ENCODE measurements at regions not wholly inside any gene's neighbourhood (a gene's known extent, or its start where the extent isn't known, plus 50 kb on each side); places are given as distances from the start of the nearest gene placed in this dataset.

DNA sequence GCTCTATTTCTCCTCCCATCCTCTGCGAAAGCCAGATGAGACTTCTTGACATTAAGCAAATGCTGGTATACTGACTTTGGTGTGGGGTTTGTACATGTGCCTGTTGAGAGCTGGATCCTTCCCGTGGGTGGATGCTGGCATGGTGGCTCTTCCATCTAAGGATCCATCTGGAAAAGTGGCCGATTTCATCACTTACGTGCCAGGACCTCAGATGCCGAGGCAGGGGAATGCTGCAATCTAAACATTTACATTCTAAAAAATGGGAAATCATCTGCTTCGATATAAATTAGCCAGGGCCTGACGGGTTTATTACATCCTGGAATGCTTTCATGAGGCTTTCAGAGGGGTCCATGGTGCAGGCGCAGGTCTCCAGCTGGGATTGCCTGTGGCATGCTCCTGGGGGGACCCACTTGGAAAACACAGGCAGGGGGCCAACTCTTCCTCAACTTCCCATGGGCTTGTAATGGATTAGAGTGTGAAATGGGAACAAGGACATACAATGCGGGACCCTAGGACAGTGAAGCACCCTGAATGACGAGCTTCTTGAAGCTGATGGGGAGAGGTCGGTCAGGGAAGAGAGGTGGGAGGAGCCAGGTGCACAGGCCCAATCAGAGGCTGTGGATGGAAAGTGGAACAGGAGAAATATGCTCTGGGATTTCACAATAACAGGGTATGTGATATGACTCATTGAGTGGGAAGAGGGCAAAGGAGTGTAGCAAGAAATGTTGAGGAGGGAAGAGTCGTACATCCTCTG lies 105.5 kb upstream of the PITX1 start:
- peak; percentile 97 for DNase-seq (ENCODE audit: low spot score)

DNA sequence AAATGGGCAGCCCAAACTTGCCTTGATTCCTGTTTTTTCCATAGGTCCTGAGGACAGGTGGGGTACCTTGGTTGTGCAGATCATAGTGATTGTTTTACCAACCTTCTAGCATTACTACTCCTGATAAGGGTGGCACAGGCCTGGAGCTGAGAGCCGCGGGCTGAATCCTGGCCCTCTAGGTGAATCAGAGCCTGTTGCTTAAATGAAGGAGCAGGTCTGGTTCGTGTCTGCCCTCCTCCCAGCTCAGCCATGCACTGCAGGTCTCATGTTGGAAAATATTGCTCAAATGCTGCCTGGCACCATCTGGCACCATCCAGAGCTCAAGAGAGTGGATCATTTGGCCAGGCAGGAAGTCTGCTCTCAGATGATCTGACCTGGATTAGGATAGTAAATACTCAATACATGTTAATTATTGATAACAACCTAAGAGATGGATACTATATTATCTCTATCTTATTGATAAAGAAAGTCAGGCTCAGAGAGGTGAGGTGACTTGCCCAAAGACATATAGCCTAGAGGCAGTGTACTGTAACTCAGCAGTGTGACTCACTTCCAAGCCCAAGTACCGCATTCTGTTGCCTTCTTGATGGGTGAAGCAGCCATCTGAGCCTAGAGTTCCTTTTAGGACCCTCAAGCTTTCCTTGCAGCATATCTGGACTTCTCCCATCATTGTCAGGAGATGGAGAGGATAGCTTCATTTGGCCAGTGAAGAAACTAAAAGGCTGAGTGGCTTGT lies 104.3 kb upstream of the PITX1 start:
- DNase-seq (ENCODE audit: low spot score): no peak

GRCh38 chr5:135137146-135137915 lies 103.3 kb upstream of the PITX1 start:
- no peak for DNase-seq (ENCODE audit: low spot score)

DNA sequence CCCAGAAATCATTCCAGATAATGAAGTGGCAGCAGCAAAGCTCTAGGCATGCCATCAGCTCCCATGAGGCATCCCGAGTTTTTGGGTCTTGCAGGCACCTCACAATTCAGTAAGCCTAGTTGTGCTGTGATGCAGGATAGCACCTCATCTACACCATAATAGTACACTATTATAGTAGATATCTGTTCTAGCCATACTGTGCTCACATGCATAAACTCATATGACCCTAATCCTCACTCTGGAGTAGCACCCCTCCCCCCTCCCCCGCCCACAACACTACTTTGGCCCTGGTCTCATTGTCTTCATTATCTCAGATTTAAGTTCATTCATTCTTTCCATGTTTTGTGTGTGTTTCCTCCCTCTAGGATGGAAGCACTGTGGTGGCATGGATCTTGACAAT lies 102.5 kb upstream of the PITX1 start:
- no peak for DNase-seq (ENCODE audit: low spot score)

DNA sequence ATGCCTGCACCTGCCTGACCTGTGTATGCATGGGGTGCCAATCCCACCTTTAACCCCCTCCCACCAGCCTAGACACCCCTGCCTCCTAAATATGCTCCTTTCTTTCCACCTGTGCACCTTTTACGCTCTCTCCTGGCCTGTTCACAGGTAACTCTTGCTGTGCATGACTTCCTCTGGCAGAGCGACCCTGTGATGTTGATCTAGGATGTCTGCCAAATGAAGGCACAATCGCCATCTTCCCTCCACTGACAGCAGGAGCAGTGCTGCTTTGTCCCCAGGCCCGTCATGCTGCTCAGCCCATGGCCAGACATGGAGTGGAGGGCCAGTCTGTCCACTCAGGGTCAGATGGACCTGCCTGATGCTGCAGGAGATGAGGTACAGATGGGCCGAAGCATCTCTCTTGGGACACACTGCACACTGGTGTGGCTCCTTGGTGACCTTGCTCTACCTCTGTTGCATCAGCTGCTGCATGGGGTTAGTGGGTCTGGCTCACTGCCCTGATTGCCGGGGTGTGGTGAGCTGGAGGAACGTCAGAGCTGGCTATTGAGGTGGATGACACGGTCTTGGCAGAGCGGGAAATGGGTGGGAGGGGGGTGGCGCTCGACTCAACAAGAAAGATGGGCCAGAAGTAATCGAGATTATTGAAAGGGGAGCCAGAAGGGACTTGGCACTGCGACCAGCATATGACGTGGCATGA lies 101.7 kb upstream of the PITX1 start:
- peak; percentile 53 for DNase-seq (ENCODE audit: low spot score)

GRCh38 chr5:135134691-135135381 lies 100.8 kb upstream of the PITX1 start:
- DNase-seq (ENCODE audit: low spot score): no peak

DNA sequence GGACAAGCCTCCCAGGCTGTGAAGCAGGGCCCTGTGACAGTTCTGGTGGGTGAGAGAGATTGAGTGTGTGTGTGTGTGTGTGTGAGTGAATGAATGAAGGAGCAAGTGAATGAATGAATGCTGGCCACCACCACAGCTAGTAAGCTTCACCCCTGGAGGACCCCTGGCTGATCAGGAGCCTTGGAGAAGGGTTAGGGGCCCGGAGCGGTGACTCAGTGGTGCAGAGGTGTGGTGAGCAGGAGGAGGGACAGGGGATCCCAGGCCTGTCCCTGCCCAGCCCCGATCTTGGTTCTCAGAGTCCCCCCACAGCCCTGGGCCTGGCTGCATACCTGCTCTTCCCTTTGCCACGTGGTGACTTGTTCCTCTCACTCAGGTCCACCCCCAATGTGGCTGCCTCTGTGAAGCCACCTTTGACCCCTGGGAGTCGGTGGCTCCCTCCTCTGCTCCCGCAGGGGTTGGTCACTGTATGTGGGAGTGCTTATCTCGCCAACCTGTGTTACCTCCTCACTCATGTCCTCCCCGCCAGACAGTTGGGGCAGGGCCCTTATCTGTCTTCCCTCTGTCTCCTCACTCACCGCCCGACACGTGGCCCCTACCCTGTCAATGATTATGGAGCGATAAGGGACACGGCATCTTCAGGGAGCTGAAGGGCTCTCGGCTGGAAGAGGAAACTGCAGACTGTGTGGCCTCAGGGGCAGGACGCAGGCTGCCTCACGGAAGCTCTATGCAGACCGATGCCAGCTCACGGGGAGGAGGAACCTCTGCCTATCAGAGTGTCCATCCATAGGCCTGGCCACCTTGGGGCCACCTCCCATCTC lies 99.9 kb upstream of the PITX1 start:
- DNase-seq (ENCODE audit: low spot score): no peak

DNA sequence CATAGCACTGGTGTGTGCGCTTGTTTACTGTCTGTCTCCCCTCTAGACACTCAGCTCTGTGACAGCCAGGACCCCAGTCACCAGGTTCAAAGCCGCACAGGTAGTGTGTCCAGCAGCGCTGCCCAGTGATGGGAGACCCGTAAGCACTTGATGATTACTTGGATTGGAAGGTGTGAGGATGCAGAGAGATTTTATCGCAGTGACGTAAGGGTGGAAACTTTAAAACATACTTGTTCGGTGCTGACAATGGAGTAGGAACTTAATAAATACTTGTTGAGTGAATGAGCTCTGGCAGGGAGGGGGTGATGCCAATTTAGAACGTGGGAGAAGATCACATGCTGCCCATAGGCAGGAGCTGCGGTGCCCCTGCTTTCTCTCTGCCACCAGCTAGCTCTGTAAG lies 99.2 kb upstream of the PITX1 start:
- no peak for DNase-seq (ENCODE audit: low spot score)

- DNase-seq (ENCODE audit: low spot score): no peak
Observed at GRCh38 chr5:135131801-135132680, 98.0 kb upstream of the PITX1 start.

DNA sequence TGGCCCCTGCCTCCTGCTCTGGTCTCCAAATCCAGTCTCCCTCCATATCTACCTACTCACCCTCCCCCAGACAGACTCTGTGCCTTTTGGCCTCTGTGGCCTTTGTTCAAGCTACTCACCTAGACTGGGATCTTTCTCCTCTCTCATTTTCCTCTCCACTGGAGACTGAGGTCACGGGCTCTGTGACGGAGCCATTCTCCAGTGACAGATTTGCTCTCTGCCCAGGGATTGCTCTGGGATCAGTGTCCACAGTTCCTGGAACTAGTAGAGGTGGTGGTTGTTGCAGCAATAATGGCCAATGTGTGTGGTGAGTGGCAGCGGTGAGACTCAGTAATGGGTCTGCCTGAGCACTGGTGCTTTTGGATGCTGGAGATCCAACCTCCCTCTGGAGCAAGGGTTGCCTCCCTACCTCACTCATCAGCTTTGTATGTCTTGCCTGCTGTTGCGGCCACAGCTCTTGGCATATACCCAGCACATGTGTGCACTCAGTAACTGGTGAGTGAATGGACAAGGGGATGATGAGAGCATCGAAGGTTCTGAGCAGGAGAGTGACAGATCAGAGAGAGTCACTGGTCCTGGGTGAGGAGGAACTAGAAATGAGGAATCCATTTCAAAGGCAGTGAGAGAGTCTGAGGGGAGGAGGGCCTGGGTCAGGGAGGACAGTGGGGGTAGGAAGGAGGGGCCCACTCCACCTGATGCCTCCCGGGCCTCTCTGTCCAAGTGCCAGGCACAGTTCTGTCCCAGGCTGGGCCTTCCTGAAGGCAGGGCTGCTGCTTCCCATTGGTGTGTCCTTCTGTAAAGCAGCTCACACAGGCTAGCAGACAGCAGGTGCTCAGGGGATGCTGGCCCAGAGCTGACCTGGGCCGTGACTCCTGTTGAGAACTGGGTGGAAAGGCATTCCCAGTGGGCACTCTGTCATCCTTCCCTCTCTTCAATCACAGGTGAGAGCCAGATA lies 96.5 kb upstream of the PITX1 start:
- no peak for DNase-seq (ENCODE audit: low spot score)

DNA sequence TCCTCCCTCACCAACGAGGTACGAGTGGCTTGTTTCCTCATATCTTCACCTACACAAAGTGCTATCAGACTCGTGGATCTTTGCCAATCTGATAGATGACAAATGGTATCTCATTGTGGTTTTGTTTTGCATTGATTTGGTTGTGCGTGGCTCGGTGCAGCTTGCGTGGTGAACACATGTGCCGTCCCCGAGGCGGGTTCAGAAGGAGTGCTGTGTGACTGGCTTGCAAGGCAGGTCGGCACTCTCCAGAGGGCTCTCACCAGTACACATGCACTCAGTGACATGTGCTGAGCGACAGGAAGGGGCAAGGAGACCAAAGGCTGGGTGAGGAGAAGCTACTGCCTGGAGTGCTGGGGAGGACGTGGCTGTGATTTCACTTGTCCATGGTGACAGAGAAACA lies 95.3 kb upstream of the PITX1 start:
- peak; percentile 86 for DNase-seq (ENCODE audit: low spot score)

- no peak for DNase-seq (ENCODE audit: low spot score)
Observed at GRCh38 chr5:135128361-135128760, 94.3 kb upstream of the PITX1 start.

DNA sequence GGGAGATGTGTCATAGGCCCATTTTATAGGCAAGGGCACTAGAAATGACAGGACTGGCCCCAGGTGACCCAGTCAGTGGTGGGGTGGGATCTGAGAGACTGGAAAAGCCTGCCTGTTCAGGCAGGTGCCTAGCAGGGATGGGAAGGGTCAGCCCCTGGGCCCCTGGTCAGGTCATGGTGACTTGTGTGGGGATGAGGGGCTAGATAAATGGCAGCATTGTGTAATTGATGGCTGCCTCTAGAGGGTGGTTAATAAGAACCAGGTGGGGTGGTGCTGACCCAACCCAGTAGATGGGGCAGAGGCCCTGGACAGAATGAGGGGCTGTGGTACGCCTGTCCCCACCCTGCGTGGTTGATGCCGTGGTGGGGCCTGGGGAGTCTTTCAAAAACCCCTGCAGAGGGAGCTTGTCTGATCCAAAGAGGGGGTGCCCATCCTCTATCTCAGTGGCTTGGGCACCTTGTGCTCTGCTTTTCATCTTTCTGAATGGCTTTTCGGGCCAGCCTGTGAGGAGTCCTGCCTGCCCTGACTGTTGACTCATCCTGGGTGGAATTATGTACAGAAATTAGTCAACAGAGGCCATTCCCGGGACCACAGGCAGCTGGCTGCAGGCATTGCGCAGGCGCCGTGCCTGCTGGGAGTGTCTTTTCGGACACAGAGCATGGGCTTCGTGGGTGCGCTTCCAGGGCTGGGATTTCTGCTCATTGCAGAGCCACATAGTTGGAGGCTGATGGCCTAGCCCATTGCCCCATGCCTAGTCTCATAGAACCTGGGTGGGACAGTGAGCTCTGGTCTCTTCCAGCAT lies 93.6 kb upstream of the PITX1 start:
- peak; percentile 98 for DNase-seq (ENCODE audit: low spot score)

DNA sequence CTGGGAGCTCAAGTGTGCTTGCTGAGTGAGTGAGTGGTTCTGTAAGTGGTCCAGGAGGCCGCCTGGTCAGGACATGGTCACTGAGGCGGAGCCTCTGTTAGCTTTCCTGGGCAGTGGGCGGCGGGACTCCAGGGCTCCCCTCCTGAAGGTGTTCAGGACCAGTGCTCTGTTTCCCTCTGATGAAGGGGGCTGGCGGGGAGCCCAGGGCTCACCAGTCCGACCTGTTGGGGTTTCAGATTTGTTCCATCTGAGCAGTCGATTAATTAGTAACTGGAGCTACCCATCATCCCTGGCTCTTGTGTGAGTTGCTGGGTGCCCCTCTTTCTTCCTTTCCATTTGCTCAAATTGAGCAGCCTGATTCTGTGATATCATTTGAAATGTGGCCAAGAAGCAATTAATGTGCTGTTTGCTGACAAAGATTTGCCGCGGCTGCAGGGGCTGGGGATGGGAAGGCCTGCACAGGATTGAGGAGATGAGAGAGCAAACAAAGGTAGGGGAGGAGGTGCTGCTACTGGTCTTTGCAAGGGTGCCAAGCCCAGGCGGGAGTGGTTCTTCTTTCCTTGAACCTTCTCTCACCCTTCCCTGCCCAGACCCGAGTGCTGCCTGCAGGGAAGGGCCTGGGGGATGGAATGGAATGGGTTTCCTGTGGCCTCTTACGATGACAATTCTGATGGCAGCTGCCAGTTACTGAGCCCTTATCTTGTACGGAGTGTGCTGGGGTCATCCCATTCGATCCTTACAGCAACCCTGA lies 92.8 kb upstream of the PITX1 start:
- no peak for DNase-seq (ENCODE audit: low spot score)

GRCh38 chr5:135124724-135125123 lies 90.7 kb upstream of the PITX1 start:
- no peak for DNase-seq (ENCODE audit: low spot score)

GRCh38 chr5:135124128-135124527 lies 90.1 kb upstream of the PITX1 start:
- no peak for DNase-seq (ENCODE audit: low spot score)

DNA sequence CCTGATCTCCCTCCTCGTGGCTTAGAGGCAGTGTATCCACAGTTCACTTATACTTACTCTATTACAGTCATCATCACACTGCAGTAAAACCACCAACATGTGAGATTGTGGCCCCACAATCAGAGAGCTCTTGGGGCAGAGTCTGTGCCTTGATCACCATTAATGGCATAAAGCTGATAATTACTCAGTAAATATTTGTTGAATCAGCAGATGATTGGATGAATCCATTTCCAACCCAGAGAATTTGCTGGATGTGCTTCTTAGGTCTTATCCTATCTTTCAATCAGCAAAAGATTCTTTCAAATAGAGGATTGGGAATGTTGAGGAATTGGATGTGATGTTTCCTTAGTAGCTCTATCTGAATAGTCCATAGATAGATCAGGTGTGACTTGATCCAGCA lies 88.8 kb upstream of the PITX1 start:
- DNase-seq (ENCODE audit: low spot score): no peak
